Panc1 (cell line): ENCODE measurements at regions not wholly inside any gene's neighbourhood (a gene's known extent, or its start where the extent isn't known, plus 50 kb on each side); places are given as distances from the start of the nearest gene placed in this dataset.

Experiments
- ATAC-seq: fragments of 200-7000 bp; cut with Tn5 transposase; 2 replicates; pipeline ENCODE4 v1.9.1; 2020; ENCODE audit warnings: mild to moderate bottlenecking, moderate library complexity
- BruUV-seq: library from RNA; stranded (reverse); fragments of 400-500 nt; replicated peaks from 2 replicates; lab custom pipeline; 2021; lab: Mats Ljungman, UMichigan
- CTCF ChIA-PET: fragments of 300-600 bp; sonication (Branson Sonifier 250); formaldehyde crosslinking; loops from one replicate; lab custom pipeline; 2022; ENCODE audit warnings: antibody characterized with exemption; lab: Charles Lee
- POLR2A ChIA-PET: fragments of 300-600 bp; sonication (Branson Sonifier 250); formaldehyde crosslinking; loops from one replicate; lab custom pipeline; 2022; ENCODE audit warnings: antibody characterized with exemption; lab: Charles Lee
- DNase-seq: peaks from one replicate; pipeline ENCODE4 v3.0.0-alpha.2; 2010; ENCODE audit warnings: low read depth, low spot score
- H3K27ac ChIP-seq: 2 replicates; pipeline ENCODE4 v1.5.1; 2011; ENCODE audit warnings: mild to moderate bottlenecking, low read length, inconsistent platforms
- H3K27me3 ChIP-seq: fragments of 200-500 bp; sonication (Bioruptor generic); 2 replicates; pipeline ENCODE4 v1.6.0; 2014; ENCODE audit warnings: low read length, inconsistent platforms; ENCODE audit not compliant: control insufficient read depth, insufficient read depth
- H3K36me3 ChIP-seq: fragments of 200-500 bp; sonication (Bioruptor generic); 2 replicates; pipeline ENCODE4 v1.5.1; 2014; ENCODE audit warnings: inconsistent platforms, mild to moderate bottlenecking, low read length, moderate library complexity; ENCODE audit not compliant: control insufficient read depth, insufficient read depth
- H3K4me1 ChIP-seq: 2 replicates; pipeline ENCODE4 v1.5.1; 2011; ENCODE audit warnings: inconsistent platforms, mild to moderate bottlenecking, low read length, moderate library complexity; ENCODE audit not compliant: control insufficient read depth, insufficient read depth
- H3K4me3 ChIP-seq, 2 experiments: 2 replicates each; pipeline ENCODE4 v1.5.1; 2011 to 2012; ENCODE audit warnings: low read depth in 2 of 2, low read length in 2 of 2, mild to moderate bottlenecking in 2 of 2, inconsistent platforms in 1 of 2, moderate library complexity in 1 of 2
- H3K9me3 ChIP-seq: fragments of 200-500 bp; sonication (Bioruptor generic); 2 replicates; pipeline ENCODE4 v1.5.1; 2014; ENCODE audit warnings: low read depth, mild to moderate bottlenecking, inconsistent platforms, low read length, moderate library complexity; ENCODE audit not compliant: control insufficient read depth, insufficient read depth
- POLR2AphosphoS5 ChIP-seq: IDR thresholded peaks from 2 replicates; pipeline ENCODE4 v1.6.1; 2012; ENCODE audit warnings: mild to moderate bottlenecking, low read depth, low read length, moderate library complexity
- SIN3A ChIP-seq: IDR thresholded peaks from 2 replicates; pipeline ENCODE4 v1.6.1; 2012; ENCODE audit warnings: low read depth, mild to moderate bottlenecking, low read length, moderate library complexity, borderline replicate concordance; ENCODE audit not compliant: insufficient read depth
- TCF7L2 ChIP-seq: IDR thresholded peaks from 2 replicates; pipeline ENCODE4 v1.6.1; 2011; ENCODE audit warnings: mild to moderate bottlenecking, low read depth, low read length, inconsistent platforms
- in situ Hi-C: cut with HindIII; loops from 2 replicates; pipeline ENCODE4 v1.10.0; 2016; ENCODE audit warnings: low sequenced_read_pairs, low pct_unique_long_range_greater_than_20kb
- intact Hi-C: fragments of 100-400 bp; cut with micrococcal nuclease; formaldehyde crosslinking; loops from one replicate; pipeline ENCODE4 v1.10.0; 2022; ENCODE audit not compliant: unreplicated experiment
- TF ChIP-seq, protein P1 (sequence below): fragments of 450-650 bp; IDR thresholded peaks from 2 replicates; pipeline ENCODE4 v1.5.1; 2017; ENCODE audit warnings: mild to moderate bottlenecking
- TF ChIP-seq, protein P2 (sequence below), 2 experiments: IDR thresholded peaks; 2 replicates each; pipeline ENCODE4 v1.6.1; 2011 to 2012; ENCODE audit warnings: low read depth in 2 of 2, control low read depth in 1 of 2, low read length in 1 of 2, mild to moderate bottlenecking in 1 of 2, moderate library complexity in 1 of 2; ENCODE audit not compliant: insufficient read depth in 1 of 2

DNA sequence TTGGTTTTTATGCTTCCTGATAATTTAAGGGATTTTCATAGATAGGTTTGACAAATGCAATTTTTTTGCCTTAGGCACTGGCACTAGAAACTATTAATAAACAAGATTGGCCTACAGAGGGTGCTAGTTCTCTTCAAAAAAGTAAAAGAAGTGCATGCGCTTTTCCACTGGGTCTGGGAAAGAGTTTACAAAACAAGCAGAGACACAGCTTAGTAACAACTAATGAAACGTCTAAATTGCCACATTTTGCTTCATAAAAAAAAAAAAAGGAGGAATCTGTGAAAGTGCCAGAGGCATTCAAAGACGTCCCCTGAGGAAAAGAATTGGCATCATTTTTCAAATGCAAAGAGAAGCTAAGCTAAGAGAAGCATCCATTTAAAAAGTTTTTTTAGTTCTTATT, 58.3 kb upstream of the EEA1 start:
- no peaks in the 10 kb centered on the region for H3K36me3 ChIP-seq
- no TSS peak for BruUV-seq
- CTCF ChIA-PET = interaction anchor here (0.5 to 1.5 kb wide), 12 partner anchors 21 to 1115 kb away, joined by 3 to 6 read pairs (median 4); no protein-coding TSS in a partner anchor
- peak overlapping the region; percentile 20; the same call in 1 of the 2 replicates for H3K27ac ChIP-seq
- in situ Hi-C loops (no loop called here), intact Hi-C loops (loop anchor here (2.0 to 10.0 kb wide), 3 partner anchors 203 to 409 kb away; no protein-coding TSS in a partner anchor)
- H3K9me3 ChIP-seq = no peaks in the 10 kb centered on the region
- H3K4me1 ChIP-seq = 0 out of 2 replicates have a peak, but pooled peaks cover 5% of the 10 kb centered on the region
- H3K27me3 ChIP-seq = no peaks in the 10 kb centered on the region
- POLR2A ChIA-PET = no interaction called here
- DNase-seq (peak; percentile 27), ATAC-seq (peak; percentile 89)
- TF ChIP-seq, protein P1, sequence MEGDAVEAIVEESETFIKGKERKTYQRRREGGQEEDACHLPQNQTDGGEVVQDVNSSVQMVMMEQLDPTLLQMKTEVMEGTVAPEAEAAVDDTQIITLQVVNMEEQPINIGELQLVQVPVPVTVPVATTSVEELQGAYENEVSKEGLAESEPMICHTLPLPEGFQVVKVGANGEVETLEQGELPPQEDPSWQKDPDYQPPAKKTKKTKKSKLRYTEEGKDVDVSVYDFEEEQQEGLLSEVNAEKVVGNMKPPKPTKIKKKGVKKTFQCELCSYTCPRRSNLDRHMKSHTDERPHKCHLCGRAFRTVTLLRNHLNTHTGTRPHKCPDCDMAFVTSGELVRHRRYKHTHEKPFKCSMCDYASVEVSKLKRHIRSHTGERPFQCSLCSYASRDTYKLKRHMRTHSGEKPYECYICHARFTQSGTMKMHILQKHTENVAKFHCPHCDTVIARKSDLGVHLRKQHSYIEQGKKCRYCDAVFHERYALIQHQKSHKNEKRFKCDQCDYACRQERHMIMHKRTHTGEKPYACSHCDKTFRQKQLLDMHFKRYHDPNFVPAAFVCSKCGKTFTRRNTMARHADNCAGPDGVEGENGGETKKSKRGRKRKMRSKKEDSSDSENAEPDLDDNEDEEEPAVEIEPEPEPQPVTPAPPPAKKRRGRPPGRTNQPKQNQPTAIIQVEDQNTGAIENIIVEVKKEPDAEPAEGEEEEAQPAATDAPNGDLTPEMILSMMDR = peak; percentile 62; the same call in 1 of the 2 replicates
- TF ChIP-seq, protein P2, sequence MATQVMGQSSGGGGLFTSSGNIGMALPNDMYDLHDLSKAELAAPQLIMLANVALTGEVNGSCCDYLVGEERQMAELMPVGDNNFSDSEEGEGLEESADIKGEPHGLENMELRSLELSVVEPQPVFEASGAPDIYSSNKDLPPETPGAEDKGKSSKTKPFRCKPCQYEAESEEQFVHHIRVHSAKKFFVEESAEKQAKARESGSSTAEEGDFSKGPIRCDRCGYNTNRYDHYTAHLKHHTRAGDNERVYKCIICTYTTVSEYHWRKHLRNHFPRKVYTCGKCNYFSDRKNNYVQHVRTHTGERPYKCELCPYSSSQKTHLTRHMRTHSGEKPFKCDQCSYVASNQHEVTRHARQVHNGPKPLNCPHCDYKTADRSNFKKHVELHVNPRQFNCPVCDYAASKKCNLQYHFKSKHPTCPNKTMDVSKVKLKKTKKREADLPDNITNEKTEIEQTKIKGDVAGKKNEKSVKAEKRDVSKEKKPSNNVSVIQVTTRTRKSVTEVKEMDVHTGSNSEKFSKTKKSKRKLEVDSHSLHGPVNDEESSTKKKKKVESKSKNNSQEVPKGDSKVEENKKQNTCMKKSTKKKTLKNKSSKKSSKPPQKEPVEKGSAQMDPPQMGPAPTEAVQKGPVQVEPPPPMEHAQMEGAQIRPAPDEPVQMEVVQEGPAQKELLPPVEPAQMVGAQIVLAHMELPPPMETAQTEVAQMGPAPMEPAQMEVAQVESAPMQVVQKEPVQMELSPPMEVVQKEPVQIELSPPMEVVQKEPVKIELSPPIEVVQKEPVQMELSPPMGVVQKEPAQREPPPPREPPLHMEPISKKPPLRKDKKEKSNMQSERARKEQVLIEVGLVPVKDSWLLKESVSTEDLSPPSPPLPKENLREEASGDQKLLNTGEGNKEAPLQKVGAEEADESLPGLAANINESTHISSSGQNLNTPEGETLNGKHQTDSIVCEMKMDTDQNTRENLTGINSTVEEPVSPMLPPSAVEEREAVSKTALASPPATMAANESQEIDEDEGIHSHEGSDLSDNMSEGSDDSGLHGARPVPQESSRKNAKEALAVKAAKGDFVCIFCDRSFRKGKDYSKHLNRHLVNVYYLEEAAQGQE (IDR thresholded peaks at IDR 0.05; ENCODE audit: insufficient read depth in 1 of 2, low read depth in 2 of 2, low read length in 1 of 2) = no peak
- H3K4me3 ChIP-seq = no peak overlapping the region

DNA sequence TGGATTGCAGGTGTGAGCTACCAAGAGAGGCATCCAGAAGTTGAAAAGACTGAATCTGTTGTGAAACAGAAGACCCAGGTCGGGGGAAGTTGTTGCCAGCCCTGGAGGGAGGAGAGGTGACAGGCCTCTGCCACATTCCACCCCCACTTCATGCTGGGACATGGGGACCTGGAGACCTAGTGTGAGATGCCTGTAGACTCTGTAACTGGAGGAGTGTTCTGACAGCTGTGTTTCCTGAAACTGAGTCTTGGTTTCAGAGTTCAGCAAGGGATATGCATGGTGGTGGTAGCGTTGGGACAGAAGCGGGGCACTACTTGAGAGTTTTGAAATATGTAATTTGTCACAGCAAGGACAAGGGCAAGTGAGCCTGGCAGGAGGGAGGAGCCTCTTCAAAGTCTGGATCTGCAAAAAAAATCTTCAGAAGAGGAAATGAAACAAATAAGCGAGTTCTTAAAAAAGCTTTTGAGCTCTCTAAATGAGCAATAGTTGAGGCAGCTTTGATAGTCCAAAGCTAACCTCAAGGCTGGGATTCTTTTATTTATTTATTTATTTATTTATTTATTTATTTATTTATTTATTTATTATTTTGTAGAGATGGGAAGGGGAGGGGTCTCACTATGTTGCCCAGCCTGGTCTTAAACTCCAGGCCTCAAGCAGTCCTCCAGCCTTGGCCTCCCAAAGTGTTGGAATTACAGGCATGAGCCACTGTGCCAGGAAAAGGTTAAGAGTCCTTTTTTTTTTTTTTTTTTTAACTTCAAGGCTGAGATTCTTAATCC, 58.9 kb upstream of the EEA1 start:
- CTCF ChIA-PET = interaction anchor here (0.5 to 1.5 kb wide), 12 partner anchors 20 to 1115 kb away, joined by 3 to 6 read pairs (median 4); no protein-coding TSS in a partner anchor
- intact Hi-C loops (loop anchor here (2.0 to 10.0 kb wide), 3 partner anchors 203 to 409 kb away; no protein-coding TSS in a partner anchor), in situ Hi-C loops (no loop called here)
- TF ChIP-seq SIN3A = no peak
- no peak for TF ChIP-seq TCF7L2
- TF ChIP-seq, protein P2 (IDR thresholded peaks at IDR 0.05; ENCODE audit: insufficient read depth in 1 of 2, low read depth in 2 of 2, low read length in 1 of 2) = no peak
- TF ChIP-seq, protein P1 = no peak
- no peak for TF ChIP-seq POLR2AphosphoS5
- no peak overlapping the region for H3K4me3 ChIP-seq
- H3K36me3 ChIP-seq = no peaks in the 10 kb centered on the region
- H3K9me3 ChIP-seq = no peaks in the 10 kb centered on the region
- no TSS peak for BruUV-seq
- DNase-seq (no peak), ATAC-seq (peak; percentile 49; the same call in 1 of the 2 replicates)
- no peaks in the 10 kb centered on the region for H3K27me3 ChIP-seq
- POLR2A ChIA-PET = no interaction called here
- H3K4me1 ChIP-seq = 0 out of 2 replicates have a peak, but pooled peaks cover 5% of the 10 kb centered on the region
- peak overlapping the region; percentile 20; the same call in 1 of the 2 replicates for H3K27ac ChIP-seq
